Uterus (tissue), 3 donors: ENCODE measurements at regions not wholly inside any gene's neighbourhood (a gene's known extent, or its start where the extent isn't known, plus 50 kb on each side); places are given as distances from the start of the nearest gene placed in this dataset.

Experiments used
- DNase-seq, 2 donors: peaks; one replicate each; pipeline ENCODE4 v3.0.0-alpha.2; 2019 to 2020
- H3K27ac ChIP-seq, 2 donors: fragments of 200-600 bp; sonication (generic); 1 replicate in 1 of 2; 2 replicates in 1 of 2; pipeline ENCODE4 v1.5.1; 2016 to 2018
- H3K27me3 ChIP-seq, 2 donors: fragments of 200-600 bp; sonication (generic); one replicate each; pipeline ENCODE4 v1.5.1; 2018 to 2019; ENCODE audit warnings: control low read depth in 1 of 2
- H3K36me3 ChIP-seq, 2 donors: fragments of 200-600 bp; sonication (generic); one replicate each; pipeline ENCODE4 v1.5.1; 2019; ENCODE audit warnings: control low read depth in 1 of 2
- H3K4me1 ChIP-seq, 2 donors: fragments of 200-600 bp; sonication (generic); one replicate each; pipeline ENCODE4 v1.5.1; 2018 to 2019; ENCODE audit warnings: control low read depth in 1 of 2
- H3K4me3 ChIP-seq, 2 donors: fragments of 200-600 bp; sonication (generic); 1 replicate in 1 of 2; 2 replicates in 1 of 2; pipeline ENCODE4 v1.5.1; 2018 to 2019; ENCODE audit warnings: mild to moderate bottlenecking in 1 of 2
- H3K9me3 ChIP-seq, 2 donors: fragments of 200-600 bp; sonication (generic); one replicate each; pipeline ENCODE4 v1.5.1; 2019; ENCODE audit warnings: control low read depth in 1 of 2
- POLR2A ChIP-seq, 2 donors: fragments of 450-650 bp; IDR thresholded peaks; one replicate each; pipeline ENCODE4 v1.6.1; 2016; ENCODE audit warnings: antibody characterized with exemption in 2 of 2, mild to moderate bottlenecking in 1 of 2, moderate library complexity in 1 of 2
- intact Hi-C: fragments of 100-400 bp; cut with DNase I; formaldehyde crosslinking; loops from one replicate; pipeline ENCODE4 v1.15.1; 2023; ENCODE audit warnings: low total_unique reads
- TF ChIP-seq, protein P1 (sequence below), 4 experiments: fragments of 200-600 bp in 2 of 4; fragments of 450-650 bp in 2 of 4; sonication (generic) in 2 of 4; IDR thresholded peaks; one replicate each; pipeline ENCODE4 v1.5.1; 2016 to 2019; ENCODE audit warnings: antibody characterized with exemption in 4 of 4, mild to moderate bottlenecking in 2 of 4, moderate library complexity in 1 of 4
- donor health status: DM: yes; HTN: yes; CAD: no.

DNA sequence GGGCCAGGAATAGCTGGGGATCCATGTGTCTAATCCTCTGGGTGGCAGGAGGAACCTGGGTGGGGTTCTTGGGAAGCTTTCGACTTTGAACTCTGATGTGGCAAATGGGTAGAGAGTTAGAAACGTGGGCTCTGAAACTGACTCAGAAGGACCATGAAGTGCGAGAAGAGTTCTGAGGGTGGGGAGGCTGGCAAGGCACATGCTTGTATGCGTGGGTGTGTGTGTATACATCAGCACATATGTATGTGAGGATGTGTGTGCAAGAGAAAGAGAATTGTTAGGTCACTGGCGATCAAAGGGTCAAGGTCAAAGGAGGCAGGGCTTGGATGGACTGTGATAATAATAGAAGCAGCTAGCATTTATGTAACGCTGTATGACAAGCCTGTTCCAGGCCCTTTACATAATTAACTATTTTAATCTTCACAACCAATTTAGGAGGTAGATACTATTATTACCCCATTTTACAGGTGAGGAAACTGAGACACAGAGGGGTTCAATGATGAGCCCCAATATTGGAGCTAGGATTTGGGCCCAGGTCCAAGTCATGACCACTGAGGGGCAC, 84.5 kb upstream of the POU3F1 start:
- TF ChIP-seq, protein P1, sequence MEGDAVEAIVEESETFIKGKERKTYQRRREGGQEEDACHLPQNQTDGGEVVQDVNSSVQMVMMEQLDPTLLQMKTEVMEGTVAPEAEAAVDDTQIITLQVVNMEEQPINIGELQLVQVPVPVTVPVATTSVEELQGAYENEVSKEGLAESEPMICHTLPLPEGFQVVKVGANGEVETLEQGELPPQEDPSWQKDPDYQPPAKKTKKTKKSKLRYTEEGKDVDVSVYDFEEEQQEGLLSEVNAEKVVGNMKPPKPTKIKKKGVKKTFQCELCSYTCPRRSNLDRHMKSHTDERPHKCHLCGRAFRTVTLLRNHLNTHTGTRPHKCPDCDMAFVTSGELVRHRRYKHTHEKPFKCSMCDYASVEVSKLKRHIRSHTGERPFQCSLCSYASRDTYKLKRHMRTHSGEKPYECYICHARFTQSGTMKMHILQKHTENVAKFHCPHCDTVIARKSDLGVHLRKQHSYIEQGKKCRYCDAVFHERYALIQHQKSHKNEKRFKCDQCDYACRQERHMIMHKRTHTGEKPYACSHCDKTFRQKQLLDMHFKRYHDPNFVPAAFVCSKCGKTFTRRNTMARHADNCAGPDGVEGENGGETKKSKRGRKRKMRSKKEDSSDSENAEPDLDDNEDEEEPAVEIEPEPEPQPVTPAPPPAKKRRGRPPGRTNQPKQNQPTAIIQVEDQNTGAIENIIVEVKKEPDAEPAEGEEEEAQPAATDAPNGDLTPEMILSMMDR (IDR thresholded peaks at IDR 0.05): no peak
- no peak for TF ChIP-seq POLR2A (IDR thresholded peaks at IDR 0.05)
- Histone ChIP-seq H3K27me3 (peaks cover 0 to 11% of the 10 kb centered on the region in 2 donors), H3K36me3 (no peaks in the 10 kb centered on the region), H3K4me3 (no peak overlapping the region), H3K27ac (no peak overlapping the region), H3K9me3 (no peaks in the 10 kb centered on the region), H3K4me1 (no peaks in the 10 kb centered on the region)
- intact Hi-C loops: no loop called here
- DNase-seq: no peak

DNA sequence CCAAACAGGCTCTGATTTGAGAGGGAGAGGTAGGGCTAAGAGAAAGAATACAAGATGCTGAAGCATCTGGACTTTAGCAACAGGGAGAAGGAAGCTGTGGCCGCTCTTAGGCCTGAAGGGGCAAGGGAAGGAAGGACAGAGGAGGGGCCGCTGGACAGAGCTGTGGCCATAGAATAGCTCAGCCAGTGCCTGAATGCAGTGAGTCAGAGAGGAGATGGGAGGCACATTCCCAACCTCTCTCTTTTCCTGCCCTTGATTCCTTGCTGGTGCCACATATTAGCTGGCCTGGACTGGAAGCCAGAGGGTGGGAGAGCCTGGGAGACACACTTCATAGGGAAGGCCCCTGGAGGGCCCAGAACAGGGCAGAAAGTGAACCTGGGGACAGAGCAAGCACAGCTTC, 83.4 kb upstream of the POU3F1 start:
- no peaks in the 10 kb centered on the region for H3K36me3 ChIP-seq
- DNase-seq: no peak
- H3K4me1 ChIP-seq: no peaks in the 10 kb centered on the region
- TF ChIP-seq POLR2A (IDR thresholded peaks at IDR 0.05): no peak
- TF ChIP-seq, protein P1 (IDR thresholded peaks at IDR 0.05): no peak
- no peaks in the 10 kb centered on the region for H3K9me3 ChIP-seq
- H3K27ac ChIP-seq: no peak overlapping the region
- peaks cover 0 to 3% of the 10 kb centered on the region in 2 donors for H3K27me3 ChIP-seq
- intact Hi-C loops: no loop called here
- no peak overlapping the region for H3K4me3 ChIP-seq

DNA sequence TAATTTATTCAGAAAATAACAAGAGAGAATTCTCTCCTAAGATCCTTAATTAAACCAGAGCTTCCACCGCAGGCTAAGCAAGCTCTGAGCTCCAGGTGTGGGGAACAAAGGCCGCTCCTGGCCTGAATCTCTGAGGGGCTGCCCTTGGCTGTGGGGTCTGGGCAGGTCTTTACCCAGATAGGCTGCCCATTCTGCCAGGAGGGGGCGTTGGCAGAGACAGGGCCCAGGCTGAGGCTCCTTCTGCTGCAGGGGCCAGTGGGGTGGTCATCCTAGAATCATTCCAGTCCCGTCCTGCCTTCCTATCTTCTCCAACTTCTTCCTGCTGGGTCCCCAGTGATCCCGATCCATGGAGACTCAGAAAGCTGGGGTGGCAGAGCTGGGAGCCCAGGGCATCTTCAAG, 82.9 kb upstream of the POU3F1 start:
- Histone ChIP-seq H3K4me1 (no peaks in the 10 kb centered on the region), H3K27ac (no peak overlapping the region), H3K27me3 (no peaks in the 10 kb centered on the region), H3K4me3 (no peak overlapping the region), H3K36me3 (no peaks in the 10 kb centered on the region), H3K9me3 (no peaks in the 10 kb centered on the region)
- no peak for TF ChIP-seq POLR2A (IDR thresholded peaks at IDR 0.05)
- TF ChIP-seq, protein P1 (IDR thresholded peaks at IDR 0.05): no peak
- no peak for DNase-seq
- intact Hi-C loops: no loop called here

DNA sequence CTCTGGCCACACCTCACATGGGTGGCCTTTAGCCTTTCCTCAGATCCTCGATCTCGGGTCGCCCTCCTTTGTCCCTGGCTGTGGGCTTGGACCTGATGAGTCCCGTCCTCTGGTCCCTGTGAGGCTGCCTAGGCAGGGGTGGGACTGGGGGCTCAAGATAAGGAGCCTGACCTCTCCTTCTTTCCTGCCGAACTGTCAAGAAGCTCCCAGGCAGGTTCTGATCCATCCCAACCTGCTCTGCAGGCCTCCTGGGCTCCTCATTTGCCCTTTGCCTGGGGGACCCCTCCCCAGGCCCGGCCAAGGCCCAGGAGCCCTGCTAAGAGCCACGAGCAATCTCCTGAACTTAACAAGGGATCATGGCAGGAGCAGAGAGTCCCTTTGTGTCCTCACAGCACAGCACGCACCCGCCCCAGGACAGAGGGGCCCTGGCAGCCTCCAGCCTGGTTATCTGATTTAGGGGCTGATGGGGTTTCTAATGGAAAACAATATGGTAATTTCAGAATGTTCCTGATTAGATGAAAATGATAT, 82.4 kb upstream of the POU3F1 start:
- no peak overlapping the region for H3K4me3 ChIP-seq
- TF ChIP-seq, protein P1 (IDR thresholded peaks at IDR 0.05): no peak
- TF ChIP-seq POLR2A (IDR thresholded peaks at IDR 0.05): no peak
- no peaks in the 10 kb centered on the region for H3K9me3 ChIP-seq
- no peak overlapping the region for H3K27ac ChIP-seq
- H3K27me3 ChIP-seq: no peaks in the 10 kb centered on the region
- intact Hi-C loops: no loop called here
- DNase-seq: no peak
- H3K4me1 ChIP-seq: no peaks in the 10 kb centered on the region
- H3K36me3 ChIP-seq: no peaks in the 10 kb centered on the region

DNA sequence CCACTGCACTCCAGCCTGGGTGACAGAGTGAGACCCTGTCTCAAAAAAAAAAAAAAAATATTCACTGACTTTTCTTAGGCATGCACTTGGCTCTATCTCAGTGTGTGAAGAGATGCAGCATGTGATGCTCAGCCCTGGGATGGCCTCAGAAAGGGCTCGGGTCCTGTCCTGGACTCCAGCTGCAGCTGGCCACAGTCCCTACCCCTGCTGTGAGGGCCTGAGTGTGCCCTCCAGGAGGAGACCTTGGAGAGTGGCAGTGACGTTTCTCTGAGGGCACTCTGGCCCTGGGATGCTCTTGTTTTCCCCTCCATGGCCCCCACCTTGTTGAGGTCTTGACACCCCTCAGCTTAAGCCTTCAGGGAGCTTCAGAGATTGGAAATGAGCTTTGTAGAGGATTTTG, 81.9 kb upstream of the POU3F1 start:
- Histone ChIP-seq H3K36me3 (no peaks in the 10 kb centered on the region), H3K27ac (no peak overlapping the region), H3K4me3 (no peak overlapping the region), H3K9me3 (no peaks in the 10 kb centered on the region), H3K4me1 (no peaks in the 10 kb centered on the region), H3K27me3 (no peaks in the 10 kb centered on the region)
- intact Hi-C loops: no loop called here
- TF ChIP-seq, protein P1 (IDR thresholded peaks at IDR 0.05): no peak
- TF ChIP-seq POLR2A (IDR thresholded peaks at IDR 0.05): no peak
- no peak for DNase-seq
